Trophoblast cell (in vitro differentiated cells and primary cell): ENCODE measurements at regions not wholly inside any gene's neighbourhood (a gene's known extent, or its start where the extent isn't known, plus 50 kb on each side); places are given as distances from the start of the nearest gene placed in this dataset.
A peak's percentile ranks its signal among the peaks of the same experiment; 100 is the strongest.

Source experiments
- DNase-seq, 2 donors: peaks; one replicate each; pipeline ENCODE4 v3.0.0-alpha.2; 2016
- H2AFZ ChIP-seq: 2 replicates; pipeline ENCODE4 v1.6.1; 2013; ENCODE audit warnings: low read length, moderate library complexity, mild to moderate bottlenecking; ENCODE audit not compliant: insufficient read depth, poor library complexity
- H2AK5ac ChIP-seq: 2 replicates; pipeline ENCODE4 v1.6.1; 2013; ENCODE audit warnings: mild to moderate bottlenecking, low read length
- H2BK120ac ChIP-seq: 2 replicates; pipeline ENCODE4 v1.6.1; 2013; ENCODE audit warnings: low read length, mild to moderate bottlenecking, moderate library complexity; ENCODE audit not compliant: insufficient read depth, poor library complexity
- H2BK12ac ChIP-seq: 2 replicates; pipeline ENCODE4 v1.6.1; 2013; ENCODE audit warnings: mild to moderate bottlenecking, low read length, moderate library complexity
- H2BK5ac ChIP-seq: 2 replicates; pipeline ENCODE4 v1.6.1; 2013; ENCODE audit warnings: low read length, low read depth, moderate library complexity, mild to moderate bottlenecking; ENCODE audit not compliant: poor library complexity
- H3K14ac ChIP-seq: 2 replicates; pipeline ENCODE4 v1.6.1; 2013; ENCODE audit warnings: mild to moderate bottlenecking, low read length
- H3K18ac ChIP-seq: 2 replicates; pipeline ENCODE4 v1.6.1; 2013; ENCODE audit warnings: mild to moderate bottlenecking, low read length
- H3K23ac ChIP-seq: 2 replicates; pipeline ENCODE4 v1.6.1; 2013; ENCODE audit warnings: low read length
- H3K27ac ChIP-seq: 2 replicates; pipeline ENCODE4 v1.5.1; 2013; ENCODE audit warnings: low read depth, mild to moderate bottlenecking, inconsistent platforms, low read length, moderate library complexity
- H3K27me3 ChIP-seq: 2 replicates; pipeline ENCODE4 v1.6.1; 2013; ENCODE audit warnings: inconsistent platforms, mild to moderate bottlenecking, low read length, moderate library complexity; ENCODE audit not compliant: insufficient read depth
- H3K36me3 ChIP-seq, 2 experiments: 1 replicate in 1 of 2; 2 replicates in 1 of 2; pipeline ENCODE4 v1.6.1; 2013; ENCODE audit warnings: low read length in 2 of 2, mild to moderate bottlenecking in 2 of 2, moderate library complexity in 1 of 2; ENCODE audit not compliant: insufficient read depth in 2 of 2, control insufficient read depth in 1 of 2
- H3K4ac ChIP-seq: 2 replicates; pipeline ENCODE4 v1.6.1; 2013; ENCODE audit warnings: low read depth, mild to moderate bottlenecking, low read length, moderate library complexity
- H3K4me1 ChIP-seq, 2 experiments: 1 replicate in 1 of 2; 2 replicates in 1 of 2; pipeline ENCODE4 v1.6.1; 2013; ENCODE audit warnings: low read length in 2 of 2, mild to moderate bottlenecking in 2 of 2, moderate library complexity in 1 of 2; ENCODE audit not compliant: insufficient read depth in 2 of 2, control insufficient read depth in 1 of 2
- H3K4me2 ChIP-seq: 2 replicates; pipeline ENCODE4 v1.6.1; 2013; ENCODE audit warnings: inconsistent platforms, mild to moderate bottlenecking, low read length, moderate library complexity
- H3K4me3 ChIP-seq: 2 replicates; pipeline ENCODE4 v1.5.1; 2013; ENCODE audit warnings: mild to moderate bottlenecking, low read depth, low read length, inconsistent platforms
- H3K79me1 ChIP-seq: one replicate; pipeline ENCODE4 v1.6.1; 2013; ENCODE audit warnings: low read length
- H3K79me2 ChIP-seq: 2 replicates; pipeline ENCODE4 v1.6.1; 2013; ENCODE audit warnings: low read length, mild to moderate bottlenecking; ENCODE audit not compliant: control insufficient read depth, insufficient read depth, poor library complexity
- H3K9ac ChIP-seq: 2 replicates; pipeline ENCODE4 v1.6.1; 2013; ENCODE audit warnings: mild to moderate bottlenecking, low read length
- H3K9me3 ChIP-seq: 2 replicates; pipeline ENCODE4 v1.6.1; 2013; ENCODE audit warnings: low read depth, mild to moderate bottlenecking, control low read depth, inconsistent platforms, low read length; ENCODE audit not compliant: insufficient read depth
- H4K12ac ChIP-seq: 2 replicates; pipeline ENCODE4 v1.6.1; 2013; ENCODE audit warnings: low read depth, mild to moderate bottlenecking, low read length, moderate library complexity
- H4K8ac ChIP-seq: 2 replicates; pipeline ENCODE4 v1.6.1; 2013; ENCODE audit warnings: low read depth, mild to moderate bottlenecking, low read length, moderate library complexity
- H4K91ac ChIP-seq: one replicate; pipeline ENCODE4 v1.6.1; 2013; ENCODE audit warnings: low read depth, mild to moderate bottlenecking, low read length, moderate library complexity
- WGBS: extraction: QIAGEN DNeasy Blood & Tissue Kit; methylation state at CpG from one replicate; pipeline ENCODE4 v1.1.7; 2013; ENCODE audit warnings: missing lambda C conversion rate; ENCODE audit not compliant: insufficient read length, insufficient coverage; ENCODE audit errors: extremely low coverage; 5-methylcytosine and 5-hydroxymethylcytosine counted together

DNA sequence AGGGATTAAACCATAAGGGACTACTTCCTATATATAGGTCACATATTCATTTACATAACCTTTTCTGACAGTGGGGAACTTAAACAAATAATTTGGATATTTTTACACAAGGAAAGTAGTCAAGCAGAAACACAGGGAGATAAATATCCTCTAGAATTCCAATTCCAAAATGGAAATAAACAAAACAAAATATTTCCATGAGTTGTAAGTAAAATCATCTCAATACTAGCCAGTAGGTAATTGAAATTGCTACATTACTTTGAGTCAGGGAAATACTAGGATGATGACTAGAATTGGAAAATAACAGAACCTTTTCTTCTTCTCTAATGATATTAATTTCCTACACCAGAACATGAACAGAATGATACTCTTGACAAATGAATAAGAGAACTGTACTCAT, 1308.1 kb upstream of the GJE1 start:
- no peak overlapping the region for H4K91ac ChIP-seq
- H3K18ac ChIP-seq, result no peak overlapping the region
- H2BK12ac ChIP-seq, result no peak overlapping the region
- no peak overlapping the region for H4K8ac ChIP-seq
- H4K12ac ChIP-seq, result no peak overlapping the region
- H2BK120ac ChIP-seq, result no peak overlapping the region
- no peak overlapping the region for H3K4me2 ChIP-seq
- H3K36me3 ChIP-seq, result no peaks in the 10 kb centered on the region
- H2BK5ac ChIP-seq, result no peak overlapping the region
- no peak overlapping the region for H3K9ac ChIP-seq
- H3K23ac ChIP-seq, result no peak overlapping the region
- no peak overlapping the region for H3K14ac ChIP-seq
- H3K4ac ChIP-seq, result no peak overlapping the region
- H2AK5ac ChIP-seq, result no peak overlapping the region
- no peak for DNase-seq
- H3K79me2 ChIP-seq, result no peaks in the 10 kb centered on the region
- H3K27me3 ChIP-seq, result no peaks in the 10 kb centered on the region
- no peaks in the 10 kb centered on the region for H3K79me1 ChIP-seq
- no peaks in the 10 kb centered on the region for H3K9me3 ChIP-seq
- H3K27ac ChIP-seq, result no peak overlapping the region
- H3K4me1 ChIP-seq, result no peaks in the 10 kb centered on the region
- no peak overlapping the region for H2AFZ ChIP-seq
- H3K4me3 ChIP-seq, result no peak overlapping the region

DNA sequence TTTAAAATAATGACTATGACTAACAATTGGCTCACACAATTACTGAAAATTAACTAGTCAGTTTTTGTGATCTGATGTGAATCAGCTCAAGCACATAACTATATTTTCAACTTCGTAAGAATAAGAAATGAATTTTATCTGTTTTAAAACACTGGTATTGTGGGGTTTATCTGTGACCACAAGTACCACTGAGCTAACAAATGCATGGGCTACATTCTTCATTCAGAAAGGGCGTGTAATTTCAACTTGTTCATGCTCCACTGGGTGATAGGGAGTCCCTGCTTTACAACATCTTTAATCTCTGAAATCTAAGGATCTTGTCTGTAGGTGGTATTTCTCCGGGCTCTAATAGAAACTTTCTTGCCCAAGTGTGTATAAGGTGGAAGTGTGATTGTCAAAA, 1311.5 kb upstream of the GJE1 start:
- no peaks in the 10 kb centered on the region for H3K79me2 ChIP-seq
- H3K9ac ChIP-seq, result no peak overlapping the region
- no peak overlapping the region for H4K91ac ChIP-seq
- no peak overlapping the region for H4K8ac ChIP-seq
- no peak overlapping the region for H2BK5ac ChIP-seq
- H3K4me2 ChIP-seq, result no peak overlapping the region
- no peak overlapping the region for H3K4me3 ChIP-seq
- H3K9me3 ChIP-seq, result no peaks in the 10 kb centered on the region
- DNase-seq, result no peak
- no peaks in the 10 kb centered on the region for H3K79me1 ChIP-seq
- H2AK5ac ChIP-seq, result no peak overlapping the region
- H2AFZ ChIP-seq, result no peak overlapping the region
- no peak overlapping the region for H2BK120ac ChIP-seq
- H3K18ac ChIP-seq, result no peak overlapping the region
- H3K4me1 ChIP-seq, result no peaks in the 10 kb centered on the region
- no peaks in the 10 kb centered on the region for H3K36me3 ChIP-seq
- H3K14ac ChIP-seq, result no peak overlapping the region
- no peak overlapping the region for H2BK12ac ChIP-seq
- H3K27me3 ChIP-seq, result no peaks in the 10 kb centered on the region
- no CpG with 5 or more reads among the region's 3 CpGs for WGBS
- no peak overlapping the region for H4K12ac ChIP-seq
- no peak overlapping the region for H3K23ac ChIP-seq
- no peak overlapping the region for H3K27ac ChIP-seq
- H3K4ac ChIP-seq, result no peak overlapping the region

- no peak overlapping the region for H3K4me3 ChIP-seq
- no peaks in the 10 kb centered on the region for H3K4me1 ChIP-seq
- H2AFZ ChIP-seq, result no peak overlapping the region
- no peak overlapping the region for H3K4me2 ChIP-seq
- no peak overlapping the region for H2BK120ac ChIP-seq
- no peak overlapping the region for H3K4ac ChIP-seq
- H2AK5ac ChIP-seq, result no peak overlapping the region
- no peaks in the 10 kb centered on the region for H3K79me2 ChIP-seq
- DNase-seq, result peak; percentile 8 to 71
- no peak overlapping the region for H3K23ac ChIP-seq
- no peaks in the 10 kb centered on the region for H3K9me3 ChIP-seq
- H3K36me3 ChIP-seq, result no peaks in the 10 kb centered on the region
- H3K18ac ChIP-seq, result no peak overlapping the region
- H3K9ac ChIP-seq, result no peak overlapping the region
- no peak overlapping the region for H3K27ac ChIP-seq
- H3K27me3 ChIP-seq, result no peaks in the 10 kb centered on the region
- no peak overlapping the region for H2BK5ac ChIP-seq
- H4K8ac ChIP-seq, result no peak overlapping the region
- H4K91ac ChIP-seq, result no peak overlapping the region
- H4K12ac ChIP-seq, result no peak overlapping the region
- no CpG with 5 or more reads among the region's 3 CpGs for WGBS
- no peak overlapping the region for H3K14ac ChIP-seq
- H3K79me1 ChIP-seq, result no peaks in the 10 kb centered on the region
- H2BK12ac ChIP-seq, result no peak overlapping the region
These were observed 1315.5 kb upstream of the GJE1 start for GRCh38 chr6:140817176-140817575.

GRCh38 chr6:140816681-140817080, 1316.0 kb upstream of the GJE1 start:
- H3K9ac ChIP-seq, result no peak overlapping the region
- WGBS, result no CpG with 5 or more reads among the region's 3 CpGs

More at GRCh38 chr6:140816681-140817080, 1316.0 kb upstream of the GJE1 start:
- no peak overlapping the region for H2AFZ ChIP-seq
- no peaks in the 10 kb centered on the region for H3K79me1 ChIP-seq
- H4K91ac ChIP-seq, result no peak overlapping the region
- no peak overlapping the region for H2BK5ac ChIP-seq
- no peak overlapping the region for H4K12ac ChIP-seq
- no peak overlapping the region for H3K27ac ChIP-seq
- peak; percentile 9 to 52 for DNase-seq
- no peak overlapping the region for H2BK12ac ChIP-seq
- H3K27me3 ChIP-seq, result no peaks in the 10 kb centered on the region
- H3K14ac ChIP-seq, result no peak overlapping the region
- no peak overlapping the region for H3K23ac ChIP-seq
- H4K8ac ChIP-seq, result no peak overlapping the region
- no peak overlapping the region for H2AK5ac ChIP-seq
- H3K4me2 ChIP-seq, result no peak overlapping the region
- no peak overlapping the region for H3K18ac ChIP-seq
- no peaks in the 10 kb centered on the region for H3K36me3 ChIP-seq
- no peaks in the 10 kb centered on the region for H3K4me1 ChIP-seq
- H3K4ac ChIP-seq, result no peak overlapping the region
- no peak overlapping the region for H2BK120ac ChIP-seq
- H3K79me2 ChIP-seq, result no peaks in the 10 kb centered on the region
- no peak overlapping the region for H3K4me3 ChIP-seq
- H3K9me3 ChIP-seq, result no peaks in the 10 kb centered on the region
